ENCODE measurements at regions not wholly inside any gene's neighbourhood (a gene's known extent, or its start where the extent isn't known, plus 50 kb on each side); places are given as distances from the start of the nearest gene placed in this dataset.
A peak's percentile ranks its signal among the peaks of the same experiment; 100 is the strongest.

- Histone ChIP-seq H3K9me3 (no peaks in the 10 kb centered on the region), H3K27me3 (peaks cover 0 to 22% (median 0%) of the 10 kb centered on the region in 3 donors), H3K4me1 (no peaks in the 10 kb centered on the region), H3K4me3 (no peak overlapping the region), H3K27ac (no peak overlapping the region), H3K36me3 (no peaks in the 10 kb centered on the region)
- intact Hi-C loops (cut with DNase I), result no loop called here
- TF ChIP-seq POLR2A (IDR thresholded peaks at IDR 0.05) (no peak), CTCF (IDR thresholded peaks at IDR 0.05) (no peak), EP300 (IDR thresholded peaks at IDR 0.05) (no peak), POLR2AphosphoS5 (IDR thresholded peaks at IDR 0.05) (no peak)
- no peak for DNase-seq
- WGBS, 2 donors, result 61 to 69% methylated on average over 10 of the region's 10 CpGs
These were observed 104.4 kb upstream of the TMEM132D start for GRCh38 chr12:130008241-130008640.

- no peak for DNase-seq
- H3K27me3 ChIP-seq, result peaks cover 0 to 39% (median 10%) of the 10 kb centered on the region in 3 donors
- TF ChIP-seq EP300 (IDR thresholded peaks at IDR 0.05) (no peak), CTCF (IDR thresholded peaks at IDR 0.05) (no peak), POLR2AphosphoS5 (IDR thresholded peaks at IDR 0.05) (no peak), POLR2A (IDR thresholded peaks at IDR 0.05) (no peak)
- intact Hi-C loops (cut with DNase I), result no loop called here
- no peak overlapping the region for H3K4me3 ChIP-seq
- H3K36me3 ChIP-seq, result no peaks in the 10 kb centered on the region
- no peak overlapping the region for H3K27ac ChIP-seq
- 82 to 91% methylated on average over 16 of the region's 16 CpGs for WGBS, 2 donors
- H3K9me3 ChIP-seq, result no peaks in the 10 kb centered on the region
- no peaks in the 10 kb centered on the region for H3K4me1 ChIP-seq
These were observed 106.1 kb upstream of the TMEM132D start for GRCh38 chr12:130009961-130010360.

GRCh38 chr12:130011611-130012385 is 108.0 kb upstream of the TMEM132D start:
- H3K27ac ChIP-seq, result no peak overlapping the region
- intact Hi-C loops (cut with DNase I), result no loop called here
- no peak for DNase-seq
- no peaks in the 10 kb centered on the region for H3K4me1 ChIP-seq
- no peak overlapping the region for H3K4me3 ChIP-seq
- peaks cover 0 to 57% (median 19%) of the 10 kb centered on the region in 3 donors for H3K27me3 ChIP-seq
- H3K9me3 ChIP-seq, result no peaks in the 10 kb centered on the region
- WGBS, 2 donors, result 74 to 76% methylated on average over 13 of the region's 13 CpGs
- H3K36me3 ChIP-seq, result no peaks in the 10 kb centered on the region
- no peak for TF ChIP-seq CTCF (IDR thresholded peaks at IDR 0.05)
- TF ChIP-seq POLR2A (IDR thresholded peaks at IDR 0.05), result no peak
- no peak for TF ChIP-seq POLR2AphosphoS5 (IDR thresholded peaks at IDR 0.05)
- TF ChIP-seq EP300 (IDR thresholded peaks at IDR 0.05), result no peak

GRCh38 chr12:130013771-130014484 is 110.1 kb upstream of the TMEM132D start:
- intact Hi-C loops (cut with DNase I), result no loop called here
- Histone ChIP-seq H3K9me3 (no peaks in the 10 kb centered on the region), H3K27me3 (peaks cover 0 to 57% (median 23%) of the 10 kb centered on the region in 3 donors), H3K4me3 (no peak overlapping the region), H3K36me3 (no peaks in the 10 kb centered on the region), H3K27ac (no peak overlapping the region), H3K4me1 (no peaks in the 10 kb centered on the region)
- WGBS, 2 donors, result 10 to 11% methylated on average over 36 of the region's 36 CpGs
- DNase-seq, result no peak
- TF ChIP-seq CTCF (IDR thresholded peaks at IDR 0.05), result peak in 3 of 4 experiments; percentile 12 to 49 (median 32)
- TF ChIP-seq POLR2A (IDR thresholded peaks at IDR 0.05), result no peak
- TF ChIP-seq POLR2AphosphoS5 (IDR thresholded peaks at IDR 0.05), result no peak
- no peak for TF ChIP-seq EP300 (IDR thresholded peaks at IDR 0.05)
